Adrenal gland (tissue), 9 donors: ENCODE measurements at regions not wholly inside any gene's neighbourhood (a gene's known extent, or its start where the extent isn't known, plus 50 kb on each side); places are given as distances from the start of the nearest gene placed in this dataset.

ENCODE experiments used
- DNase-seq, 7 donors: peaks; one replicate each; pipeline ENCODE4 v3.0.0-alpha.2; 2019 to 2020
- H3K27ac ChIP-seq, 5 donors: fragments of 200-600 bp; sonication (generic) in 4 of 5; 1 replicate in 3 of 5; 2 replicates in 2 of 5; pipeline versions ENCODE4 v1.5.1 to v1.8.0; 2016 to 2020; ENCODE audit warnings: mild to moderate bottlenecking in 1 of 5
- H3K27me3 ChIP-seq: fragments of 200-600 bp; 2 replicates; pipeline ENCODE4 v1.8.0; 2021
- H3K36me3 ChIP-seq, 2 donors: fragments of 200-600 bp; replicated peaks in 1 of 2; 1 replicate in 1 of 2; 2 replicates in 1 of 2; pipeline versions ENCODE4 v1.5.1 to v1.8.0; 2018 to 2022
- H3K4me1 ChIP-seq, 2 donors: fragments of 200-600 bp; replicated peaks in 1 of 2; 1 replicate in 1 of 2; 2 replicates in 1 of 2; pipeline versions ENCODE4 v1.5.1 to v1.8.0; 2018 to 2021
- H3K4me3 ChIP-seq, 4 donors: fragments of 200-600 bp; sonication (generic) in 3 of 4; one replicate each; pipeline ENCODE4 v1.5.1; 2016 to 2018
- H3K9me3 ChIP-seq, 3 donors: fragments of 200-600 bp; sonication (generic) in 1 of 3; replicated peaks in 1 of 3; 1 replicate in 2 of 3; 2 replicates in 1 of 3; pipeline versions ENCODE4 v1.5.1 to v1.8.0; 2016 to 2021
- POLR2A ChIP-seq, 2 donors: fragments of 450-650 bp; IDR thresholded peaks; one replicate each; pipeline ENCODE4 v1.6.1; 2017; ENCODE audit warnings: antibody characterized with exemption in 2 of 2, mild to moderate bottlenecking in 2 of 2, moderate library complexity in 1 of 2
- whole genome bisulfite sequencing, 4 donors: extraction: QIAGEN DNeasy Blood & Tissue Kit in 2 of 4; methylation state at CpG; one replicate each; pipeline versions ENCODE4 v1.1.5 to v1.1.7; 2013 to 2017; 5-methylcytosine and 5-hydroxymethylcytosine counted together
- intact Hi-C, 2 donors: fragments of 100-400 bp; cut with DNase I; formaldehyde crosslinking; loops; one replicate each; pipeline versions ENCODE4 v1.14.1 to v1.15.0; 2022 to 2023
- TF ChIP-seq, protein P1 (sequence below), 6 experiments: fragments of 450-650 bp in 4 of 6; fragments of 200-600 bp in 2 of 6; sonication (generic) in 1 of 6; IDR thresholded peaks; 1 replicate in 5 of 6; 2 replicates in 1 of 6; pipeline versions ENCODE4 v1.5.1 to v1.8.0; 2016 to 2021; ENCODE audit warnings: antibody characterized with exemption in 6 of 6, mild to moderate bottlenecking in 2 of 6, moderate library complexity in 1 of 6
- donor health status: healthy with polysubstance abuse.
- donor health status: Bipolar disorder and iron deficiency.
- donor health status: DM: yes; HTN: yes; CAD: no.
- donor health status: DM: no; HTN: no; CAD: no.
- donor health status: DM: no; HTN: no; CAD: no.

DNA sequence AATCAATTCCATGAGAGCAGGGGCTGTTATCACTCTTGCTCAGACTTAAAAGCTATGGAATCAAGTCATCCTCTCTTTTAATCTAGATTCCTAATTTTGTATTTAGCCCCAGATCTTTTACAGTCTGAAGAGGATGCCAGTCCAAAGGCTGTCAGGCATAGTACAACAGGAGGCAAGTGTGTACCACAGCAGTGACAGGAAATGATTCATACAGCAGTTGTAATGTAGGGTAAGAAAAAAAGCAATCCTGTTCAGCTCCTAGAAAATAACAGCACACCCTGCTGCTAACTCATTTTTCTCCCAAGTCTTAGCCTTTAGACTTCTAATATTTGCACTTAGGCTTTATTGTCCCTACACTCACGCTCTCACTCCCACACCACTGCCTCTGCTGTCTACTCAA, 127.8 kb upstream of the SYT4 start:
- 59 to 71% (median 60%) methylated on average over 1 of the region's 1 CpG for WGBS, 4 donors
- Histone ChIP-seq H3K4me1 (no peaks in the 10 kb centered on the region), H3K9me3 (no peaks in the 10 kb centered on the region), H3K27ac (no peak overlapping the region), H3K36me3 (no peaks in the 10 kb centered on the region), H3K4me3 (no peak overlapping the region), H3K27me3 (no peaks in the 10 kb centered on the region)
- intact Hi-C loops, result no loop called here
- DNase-seq, result no peak
- TF ChIP-seq, protein P1, sequence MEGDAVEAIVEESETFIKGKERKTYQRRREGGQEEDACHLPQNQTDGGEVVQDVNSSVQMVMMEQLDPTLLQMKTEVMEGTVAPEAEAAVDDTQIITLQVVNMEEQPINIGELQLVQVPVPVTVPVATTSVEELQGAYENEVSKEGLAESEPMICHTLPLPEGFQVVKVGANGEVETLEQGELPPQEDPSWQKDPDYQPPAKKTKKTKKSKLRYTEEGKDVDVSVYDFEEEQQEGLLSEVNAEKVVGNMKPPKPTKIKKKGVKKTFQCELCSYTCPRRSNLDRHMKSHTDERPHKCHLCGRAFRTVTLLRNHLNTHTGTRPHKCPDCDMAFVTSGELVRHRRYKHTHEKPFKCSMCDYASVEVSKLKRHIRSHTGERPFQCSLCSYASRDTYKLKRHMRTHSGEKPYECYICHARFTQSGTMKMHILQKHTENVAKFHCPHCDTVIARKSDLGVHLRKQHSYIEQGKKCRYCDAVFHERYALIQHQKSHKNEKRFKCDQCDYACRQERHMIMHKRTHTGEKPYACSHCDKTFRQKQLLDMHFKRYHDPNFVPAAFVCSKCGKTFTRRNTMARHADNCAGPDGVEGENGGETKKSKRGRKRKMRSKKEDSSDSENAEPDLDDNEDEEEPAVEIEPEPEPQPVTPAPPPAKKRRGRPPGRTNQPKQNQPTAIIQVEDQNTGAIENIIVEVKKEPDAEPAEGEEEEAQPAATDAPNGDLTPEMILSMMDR (IDR thresholded peaks at IDR 0.05), result no peak
- TF ChIP-seq POLR2A (IDR thresholded peaks at IDR 0.05), result no peak

- TF ChIP-seq POLR2A (IDR thresholded peaks at IDR 0.05), result no peak
- TF ChIP-seq, protein P1 (IDR thresholded peaks at IDR 0.05), result no peak
- H3K4me1 ChIP-seq, result no peaks in the 10 kb centered on the region
- no peak for DNase-seq
- no peak overlapping the region for H3K4me3 ChIP-seq
- WGBS, 4 donors, result 19 to 44% (median 37%) methylated on average over 6 of the region's 6 CpGs
- H3K27ac ChIP-seq, result no peak overlapping the region
- H3K27me3 ChIP-seq, result no peaks in the 10 kb centered on the region
- no peaks in the 10 kb centered on the region for H3K36me3 ChIP-seq
- intact Hi-C loops, result no loop called here
- H3K9me3 ChIP-seq, result no peaks in the 10 kb centered on the region
These were observed 136.7 kb upstream of the SYT4 start for GRCh38 chr18:43414006-43414405.

DNA sequence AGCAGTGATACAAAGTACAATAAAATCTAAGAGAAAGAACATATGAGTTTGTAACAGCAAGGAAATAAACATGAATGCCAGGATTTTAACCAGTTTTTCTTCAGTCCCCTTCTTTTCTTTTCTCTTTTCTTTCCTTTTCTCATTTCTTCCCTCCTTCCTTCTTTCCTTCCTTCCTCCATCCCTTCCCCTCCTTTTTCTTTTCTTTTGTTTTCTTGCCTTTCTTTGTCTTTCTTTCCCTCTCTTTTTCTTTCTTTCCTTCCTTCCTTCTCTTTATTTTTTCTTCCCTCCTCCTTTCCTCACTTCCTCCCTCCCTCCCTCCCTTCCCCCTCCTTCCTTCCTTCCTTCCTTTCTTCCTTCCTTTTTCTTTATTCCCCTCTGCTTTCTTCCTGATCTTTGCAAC, 142.8 kb upstream of the SYT4 start:
- intact Hi-C loops, result no loop called here
- no peaks in the 10 kb centered on the region for H3K36me3 ChIP-seq

DNA sequence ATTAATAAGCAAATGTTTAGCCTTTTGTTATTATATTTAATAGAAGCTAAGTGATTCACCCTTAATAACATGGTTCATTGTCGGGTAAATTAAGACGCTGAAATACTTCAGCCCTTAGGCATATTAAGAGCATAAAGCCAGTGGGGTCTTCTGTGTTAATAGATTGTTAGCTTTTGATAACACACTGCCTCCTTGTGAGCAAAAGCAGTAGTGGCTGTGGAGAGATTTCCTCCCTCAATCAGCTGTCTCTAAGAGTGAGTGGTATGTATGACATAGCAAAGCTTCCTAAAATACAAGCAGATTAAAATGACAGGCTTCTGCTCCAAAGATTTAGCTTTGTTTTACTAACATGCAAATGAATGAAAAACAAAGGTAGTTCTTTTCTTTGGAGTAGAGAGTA, 143.7 kb upstream of the SYT4 start:
- DNase-seq, result no peak
- no peaks in the 10 kb centered on the region for H3K4me1 ChIP-seq
- no peak overlapping the region for H3K4me3 ChIP-seq
- WGBS, 4 donors, result 39 to 73% (median 46%) methylated on average over 2 of the region's 2 CpGs
- no peak overlapping the region for H3K27ac ChIP-seq
- H3K36me3 ChIP-seq, result no peaks in the 10 kb centered on the region
- H3K27me3 ChIP-seq, result no peaks in the 10 kb centered on the region
- no peak for TF ChIP-seq POLR2A (IDR thresholded peaks at IDR 0.05)
- TF ChIP-seq, protein P1 (IDR thresholded peaks at IDR 0.05), result no peak
- H3K9me3 ChIP-seq, result no peaks in the 10 kb centered on the region
- intact Hi-C loops, result no loop called here

More for the DNA sequence above, 142.8 kb upstream of the SYT4 start:
- DNase-seq, result no peak
- Histone ChIP-seq H3K4me3 (no peak overlapping the region), H3K27ac (no peak overlapping the region), H3K4me1 (no peaks in the 10 kb centered on the region), H3K9me3 (no peaks in the 10 kb centered on the region), H3K27me3 (no peaks in the 10 kb centered on the region)
- TF ChIP-seq, protein P1 (IDR thresholded peaks at IDR 0.05), result no peak
- no peak for TF ChIP-seq POLR2A (IDR thresholded peaks at IDR 0.05)
